ENCODE measurements at regions not wholly inside any gene's neighbourhood (a gene's known extent, or its start where the extent isn't known, plus 50 kb on each side); places are given as distances from the start of the nearest gene placed in this dataset.

DNA sequence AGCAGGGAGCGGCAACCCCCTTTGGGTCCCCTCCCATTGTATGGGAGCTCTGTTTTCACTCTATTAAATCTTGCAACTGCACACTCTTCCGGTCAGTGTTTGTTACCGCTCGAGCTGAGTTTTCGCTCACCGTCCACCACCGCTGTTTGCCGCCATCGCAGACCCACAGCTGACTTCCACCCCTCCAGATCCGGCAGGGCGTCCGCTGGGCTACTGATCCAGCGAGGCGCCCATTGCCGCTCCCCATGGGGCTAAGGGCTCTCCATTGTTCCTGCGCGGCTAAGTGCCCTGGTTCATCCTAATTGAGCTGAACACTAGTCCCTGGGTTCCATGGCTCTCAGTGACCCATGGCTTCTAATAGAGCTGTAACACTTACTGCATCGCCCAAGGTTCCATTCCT, 115.6 kb upstream of the AUTS2 start:
- Histone ChIP-seq H3K27me3 (ENCODE audit: low read depth) (no peaks in the 10 kb centered on the region), H3K4me1 (no peaks in the 10 kb centered on the region), H3K4me3 (no peak overlapping the region), H3K9me3 (no peaks in the 10 kb centered on the region), H3K27ac (no peak overlapping the region), H3K36me3 (no peaks in the 10 kb centered on the region)
- ATAC-seq (no peak), DNase-seq (no peak)
- intact Hi-C loops (cut with DNase I): no loop called here
- TF ChIP-seq, protein P1, sequence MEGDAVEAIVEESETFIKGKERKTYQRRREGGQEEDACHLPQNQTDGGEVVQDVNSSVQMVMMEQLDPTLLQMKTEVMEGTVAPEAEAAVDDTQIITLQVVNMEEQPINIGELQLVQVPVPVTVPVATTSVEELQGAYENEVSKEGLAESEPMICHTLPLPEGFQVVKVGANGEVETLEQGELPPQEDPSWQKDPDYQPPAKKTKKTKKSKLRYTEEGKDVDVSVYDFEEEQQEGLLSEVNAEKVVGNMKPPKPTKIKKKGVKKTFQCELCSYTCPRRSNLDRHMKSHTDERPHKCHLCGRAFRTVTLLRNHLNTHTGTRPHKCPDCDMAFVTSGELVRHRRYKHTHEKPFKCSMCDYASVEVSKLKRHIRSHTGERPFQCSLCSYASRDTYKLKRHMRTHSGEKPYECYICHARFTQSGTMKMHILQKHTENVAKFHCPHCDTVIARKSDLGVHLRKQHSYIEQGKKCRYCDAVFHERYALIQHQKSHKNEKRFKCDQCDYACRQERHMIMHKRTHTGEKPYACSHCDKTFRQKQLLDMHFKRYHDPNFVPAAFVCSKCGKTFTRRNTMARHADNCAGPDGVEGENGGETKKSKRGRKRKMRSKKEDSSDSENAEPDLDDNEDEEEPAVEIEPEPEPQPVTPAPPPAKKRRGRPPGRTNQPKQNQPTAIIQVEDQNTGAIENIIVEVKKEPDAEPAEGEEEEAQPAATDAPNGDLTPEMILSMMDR (IDR thresholded peaks at IDR 0.05): no peak

DNA sequence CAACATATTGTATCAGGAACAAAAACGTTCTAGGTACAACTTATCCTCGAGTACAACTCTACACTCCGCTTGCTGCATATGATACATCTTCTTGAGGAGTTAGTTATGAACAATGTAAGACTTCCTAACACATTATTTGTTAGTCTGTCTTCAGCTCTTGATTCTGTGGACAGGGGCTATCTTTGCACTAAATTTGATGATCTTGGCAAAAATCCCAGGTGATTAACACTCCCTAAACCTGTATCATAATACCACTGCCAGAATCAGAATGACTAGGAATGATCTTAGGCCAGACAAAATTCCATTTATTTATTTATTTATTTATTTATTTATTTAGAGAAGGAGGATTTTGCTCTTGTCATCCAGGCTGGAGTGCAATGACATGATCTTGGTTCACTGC, 108.7 kb upstream of the AUTS2 start:
- H3K4me3 ChIP-seq: no peak overlapping the region

DNA sequence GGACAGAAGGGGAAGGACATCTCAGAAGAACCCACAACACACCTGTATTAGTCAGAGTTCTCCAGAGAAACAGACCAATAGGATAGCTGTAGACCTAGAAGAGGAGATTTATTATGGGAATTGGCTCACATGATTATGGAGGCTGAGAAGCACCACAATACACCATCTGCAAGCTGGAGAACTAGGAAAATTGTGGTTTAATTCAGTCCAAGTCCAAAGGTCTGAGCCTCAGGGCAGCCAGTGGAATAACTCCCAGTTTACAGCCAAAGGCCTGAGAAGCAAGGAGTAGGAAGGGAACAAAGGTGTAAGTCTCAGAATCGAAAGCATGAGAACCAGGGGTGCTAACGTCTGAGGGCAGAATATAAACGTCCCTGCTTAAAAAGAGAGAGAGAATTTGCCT, 99.6 kb upstream of the AUTS2 start:
- no peaks in the 10 kb centered on the region for H3K36me3 ChIP-seq
- DNase-seq: no peak
- H3K27ac ChIP-seq: no peak overlapping the region
- TF ChIP-seq, protein P1 (IDR thresholded peaks at IDR 0.05): no peak
- H3K4me3 ChIP-seq: no peak overlapping the region
- H3K9me3 ChIP-seq: peaks cover 4% of the 10 kb centered on the region
- no peaks in the 10 kb centered on the region for H3K4me1 ChIP-seq
- ATAC-seq: no peak
- intact Hi-C loops (cut with DNase I): no loop called here
- no peaks in the 10 kb centered on the region for H3K27me3 ChIP-seq (ENCODE audit: low read depth)

More for the DNA sequence above, 108.7 kb upstream of the AUTS2 start:
- H3K27me3 ChIP-seq (ENCODE audit: low read depth): no peaks in the 10 kb centered on the region
- H3K9me3 ChIP-seq: no peaks in the 10 kb centered on the region
- H3K36me3 ChIP-seq: no peaks in the 10 kb centered on the region
- no peak overlapping the region for H3K27ac ChIP-seq
- TF ChIP-seq, protein P1 (IDR thresholded peaks at IDR 0.05): no peak
- no peaks in the 10 kb centered on the region for H3K4me1 ChIP-seq
- intact Hi-C loops (cut with DNase I): no loop called here
- DNase-seq: no peak
- ATAC-seq: no peak

DNA sequence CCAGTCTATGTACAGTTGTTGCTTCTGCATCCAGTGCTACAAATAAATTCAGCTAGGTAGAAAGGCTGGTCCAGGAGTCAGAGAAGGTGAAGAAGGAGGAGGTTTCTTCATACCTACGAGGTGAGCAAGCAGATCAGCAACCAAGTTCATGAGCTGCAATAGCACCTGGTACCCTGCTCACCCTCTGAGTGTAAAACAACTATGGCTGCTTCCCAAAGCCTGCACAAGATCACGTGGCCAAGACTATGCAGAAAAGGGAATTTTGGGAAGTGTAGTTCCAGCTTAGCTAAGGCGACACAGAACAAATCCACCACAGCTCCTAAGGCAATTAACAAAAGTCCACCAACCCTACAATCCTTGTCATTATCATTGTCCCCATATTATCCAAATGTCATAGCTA, 95.9 kb upstream of the AUTS2 start:
- no peak overlapping the region for H3K4me3 ChIP-seq
- no peak for DNase-seq
- no peaks in the 10 kb centered on the region for H3K36me3 ChIP-seq
- H3K27ac ChIP-seq: no peak overlapping the region
- no peaks in the 10 kb centered on the region for H3K27me3 ChIP-seq (ENCODE audit: low read depth)
- no peak for ATAC-seq
- TF ChIP-seq, protein P1 (IDR thresholded peaks at IDR 0.05): no peak
- no peaks in the 10 kb centered on the region for H3K4me1 ChIP-seq
- peaks cover 4% of the 10 kb centered on the region for H3K9me3 ChIP-seq
- intact Hi-C loops (cut with DNase I): no loop called here

DNA sequence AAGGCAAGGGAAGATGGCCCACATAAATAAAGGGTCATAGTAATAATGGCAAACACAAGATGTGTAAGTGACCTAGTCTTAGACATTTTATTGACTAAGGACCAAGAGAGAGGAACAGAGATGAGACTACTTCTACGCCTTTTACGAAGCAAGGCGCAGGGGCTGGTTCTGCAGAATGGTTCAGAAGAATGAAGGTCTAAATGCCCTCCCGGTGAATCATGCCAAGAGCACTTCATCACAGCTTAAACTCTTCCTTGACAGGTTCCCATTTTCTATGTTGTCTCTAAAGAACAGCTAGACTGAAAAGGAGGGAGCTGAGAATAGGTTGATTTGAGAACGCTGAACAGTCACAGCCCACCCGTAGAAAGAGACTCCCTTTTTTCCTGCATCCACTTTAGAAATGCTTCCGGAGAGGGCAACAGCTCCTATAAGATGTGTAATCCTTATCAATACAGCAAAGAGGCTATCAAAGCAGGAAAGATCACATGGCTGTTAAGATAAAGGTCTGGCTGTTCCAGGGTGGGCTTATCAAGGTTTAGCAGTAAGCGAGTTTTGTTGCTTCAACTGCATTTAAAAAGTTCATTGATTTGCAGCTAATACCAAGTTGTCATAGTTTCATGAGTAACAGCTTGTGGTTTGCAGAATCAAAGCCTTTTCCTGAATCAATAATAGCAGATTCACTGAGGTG, 93.4 kb upstream of the AUTS2 start:
- H3K9me3 ChIP-seq: no peaks in the 10 kb centered on the region
- no peaks in the 10 kb centered on the region for H3K36me3 ChIP-seq
- no peak overlapping the region for H3K4me3 ChIP-seq
- no peaks in the 10 kb centered on the region for H3K4me1 ChIP-seq
- ATAC-seq (no peak), DNase-seq (no peak)
- no peak overlapping the region for H3K27ac ChIP-seq
- H3K27me3 ChIP-seq (ENCODE audit: low read depth): no peaks in the 10 kb centered on the region
- intact Hi-C loops (cut with DNase I): no loop called here
- TF ChIP-seq, protein P1 (IDR thresholded peaks at IDR 0.05): no peak

Data from lower lobe of right lung (tissue), 2 donors.